GM23338 (cell line): ENCODE measurements at regions not wholly inside any gene's neighbourhood (a gene's known extent, or its start where the extent isn't known, plus 50 kb on each side); places are given as distances from the start of the nearest gene placed in this dataset.

Experiments
- ATAC-seq: fragments of 200-7000 bp; cut with Tn5 transposase; 3 replicates; pipeline ENCODE4 v1.9.1; 2020
- DNase-seq: peaks from one replicate; pipeline ENCODE4 v3.0.0-alpha.2; 2015; ENCODE audit warnings: low spot score
- H2AFZ ChIP-seq: fragments of 200-600 bp; sonication (generic); 2 replicates; pipeline ENCODE4 v1.8.0; 2016; ENCODE audit warnings: antibody characterized with exemption, mild to moderate bottlenecking, moderate library complexity
- H3F3A ChIP-seq: fragments of 200-600 bp; sonication (generic); replicated peaks from 2 replicates; pipeline ENCODE4 v1.8.0; 2017; ENCODE audit warnings: antibody characterized with exemption, mixed run types, low read depth
- H3K27ac ChIP-seq: fragments of 200-600 bp; sonication (generic); 2 replicates; pipeline ENCODE4 v1.6.1; 2016; ENCODE audit warnings: low read depth
- H3K27me3 ChIP-seq: fragments of 200-600 bp; sonication (generic); 2 replicates; pipeline ENCODE4 v1.8.0; 2016; ENCODE audit warnings: mild to moderate bottlenecking, mixed run types, moderate library complexity; ENCODE audit not compliant: insufficient read depth
- H3K36me3 ChIP-seq: fragments of 200-600 bp; sonication (generic); 2 replicates; pipeline ENCODE4 v1.8.0; 2016; ENCODE audit warnings: mild to moderate bottlenecking; ENCODE audit not compliant: insufficient read depth
- H3K4me1 ChIP-seq: fragments of 200-600 bp; sonication (generic); 2 replicates; pipeline ENCODE4 v1.8.0; 2016; ENCODE audit warnings: mild to moderate bottlenecking, moderate library complexity; ENCODE audit not compliant: insufficient read depth
- H3K4me2 ChIP-seq: fragments of 200-600 bp; sonication (generic); 2 replicates; pipeline ENCODE4 v1.7.1; 2017; ENCODE audit warnings: mixed run types
- H3K4me3 ChIP-seq: fragments of 200-600 bp; sonication (generic); 2 replicates; pipeline ENCODE4 v1.6.1; 2016; ENCODE audit warnings: mixed run types
- H3K79me2 ChIP-seq: fragments of 200-600 bp; sonication (generic); replicated peaks from 2 replicates; pipeline ENCODE4 v1.8.0; 2017; ENCODE audit warnings: mild to moderate bottlenecking; ENCODE audit not compliant: insufficient read depth
- H3K9me2 ChIP-seq: fragments of 200-600 bp; sonication (generic); 2 replicates; pipeline ENCODE4 v1.8.0; 2017; ENCODE audit not compliant: insufficient read depth
- H4K20me1 ChIP-seq: fragments of 200-600 bp; sonication (generic); replicated peaks from 2 replicates; pipeline ENCODE4 v1.8.0; 2017; ENCODE audit warnings: mild to moderate bottlenecking; ENCODE audit not compliant: insufficient read depth
- H3K27ac Mint-ChIP-seq: 2 replicates; pipeline ENCODE4 v1.8.0; 2020; ENCODE audit warnings: inconsistent platforms, mild to moderate bottlenecking, moderate library complexity, mixed read lengths
- H3K27me3 Mint-ChIP-seq: 3 replicates; pipeline ENCODE4 v1.8.0; 2022; ENCODE audit warnings: low read depth, mild to moderate bottlenecking, moderate library complexity, mixed read lengths, inconsistent platforms; ENCODE audit not compliant: insufficient read depth, poor library complexity
- H3K36me3 Mint-ChIP-seq: 3 replicates; pipeline ENCODE4 v1.8.0; 2021; ENCODE audit warnings: low read depth, mild to moderate bottlenecking, inconsistent platforms, moderate library complexity, mixed read lengths
- H3K4me1 Mint-ChIP-seq: 3 replicates; pipeline ENCODE4 v1.8.0; 2020; ENCODE audit warnings: mild to moderate bottlenecking, inconsistent platforms, mixed read lengths
- H3K4me3 Mint-ChIP-seq: 3 replicates; pipeline ENCODE4 v1.8.0; 2021; ENCODE audit warnings: moderate library complexity, mild to moderate bottlenecking, inconsistent platforms, mixed read lengths
- H3K9me3 Mint-ChIP-seq: 3 replicates; pipeline ENCODE4 v1.8.0; 2020; ENCODE audit warnings: moderate library complexity, mild to moderate bottlenecking, inconsistent platforms, mixed read lengths
- CREB1 ChIP-seq: fragments of 250-450 bp; sonication (Bioruptor Pico); IDR thresholded peaks from 2 replicates; pipeline ENCODE4 v1.5.0; 2020; ENCODE audit warnings: low read depth, mild to moderate bottlenecking, moderate library complexity
- ETS1 ChIP-seq: IDR thresholded peaks from 2 replicates; pipeline ENCODE4 v1.6.1; 2016; ENCODE audit warnings: antibody characterized with exemption
- EZH2 ChIP-seq: fragments of 200-600 bp; sonication (generic); IDR thresholded peaks from one replicate; pipeline ENCODE4 v1.8.0; 2017; ENCODE audit warnings: antibody characterized with exemption, mild to moderate bottlenecking, low read depth; ENCODE audit not compliant: unreplicated experiment
- EZH2phosphoT487 ChIP-seq: fragments of 200-600 bp; sonication (generic); IDR thresholded peaks from one replicate; pipeline ENCODE4 v1.8.1; 2018; ENCODE audit warnings: antibody characterized with exemption; ENCODE audit not compliant: unreplicated experiment
- JUNB ChIP-seq: IDR thresholded peaks from one replicate; pipeline ENCODE4 v1.6.1; 2016; ENCODE audit warnings: antibody characterized with exemption; ENCODE audit not compliant: unreplicated experiment
- NANOG ChIP-seq: IDR thresholded peaks from 2 replicates; pipeline ENCODE4 v1.6.1; 2016; ENCODE audit warnings: antibody characterized with exemption, borderline replicate concordance
- POLR2AphosphoS5 ChIP-seq: IDR thresholded peaks from 2 replicates; pipeline ENCODE4 v1.6.1; 2016; ENCODE audit warnings: antibody characterized with exemption, low read depth
- REST ChIP-seq: IDR thresholded peaks from one replicate; pipeline ENCODE4 v1.6.1; 2018; ENCODE audit warnings: antibody characterized with exemption; ENCODE audit not compliant: unreplicated experiment
- STAT1 ChIP-seq: IDR thresholded peaks from one replicate; pipeline ENCODE4 v1.6.1; 2016; ENCODE audit warnings: antibody characterized with exemption; ENCODE audit not compliant: unreplicated experiment
- ZNF331 ChIP-seq: fragments of 250-450 bp; sonication (Bioruptor Pico); IDR thresholded peaks from 2 replicates; pipeline ENCODE4 v1.5.0; 2020; ENCODE audit warnings: low read depth, mild to moderate bottlenecking, moderate library complexity
- ZNF462 ChIP-seq: fragments of 250-450 bp; sonication (Bioruptor Pico); IDR thresholded peaks from 2 replicates; pipeline ENCODE4 v1.5.0; 2020; ENCODE audit warnings: mild to moderate bottlenecking, moderate library complexity

GRCh38 chr12:115749071-115749841 is 528.2 kb downstream of the MED13L start:
- no peak overlapping the region for H3K4me3 Mint-ChIP-seq
- H3K27me3 ChIP-seq: no peaks in the 10 kb centered on the region
- H4K20me1 ChIP-seq: no peaks in the 10 kb centered on the region
- peaks cover 2% of the 10 kb centered on the region for H3K27me3 Mint-ChIP-seq
- TF ChIP-seq EZH2phosphoT487: no peak
- no peak for TF ChIP-seq ZNF462 (CRISPR knock-in tag)
- no peak for TF ChIP-seq POLR2AphosphoS5
- no peak for TF ChIP-seq CREB1 (CRISPR knock-in tag)
- TF ChIP-seq ZNF331 (CRISPR knock-in tag): no peak
- TF ChIP-seq EZH2: no peak
- TF ChIP-seq NANOG: no peak
- TF ChIP-seq JUNB: no peak
- no peak for TF ChIP-seq REST
- no peak for TF ChIP-seq STAT1
- TF ChIP-seq ETS1: no peak
- no peak overlapping the region for H3K4me2 ChIP-seq
- H3F3A ChIP-seq: no peaks in the 10 kb centered on the region
- no peaks in the 10 kb centered on the region for H3K4me1 ChIP-seq
- ATAC-seq (no peak), DNase-seq (no peak)
- no peaks in the 10 kb centered on the region for H3K79me2 ChIP-seq
- no peaks in the 10 kb centered on the region for H3K4me1 Mint-ChIP-seq
- no peak overlapping the region for H2AFZ ChIP-seq
- no peak overlapping the region for H3K4me3 ChIP-seq
- H3K36me3 Mint-ChIP-seq: no peaks in the 10 kb centered on the region
- H3K9me2 ChIP-seq: no peaks in the 10 kb centered on the region
- no peaks in the 10 kb centered on the region for H3K9me3 Mint-ChIP-seq
- no peak overlapping the region for H3K27ac Mint-ChIP-seq
- no peaks in the 10 kb centered on the region for H3K36me3 ChIP-seq
- H3K27ac ChIP-seq: no peak overlapping the region
